Esophagus muscularis mucosa (tissue), 2 donors: ENCODE measurements at regions not wholly inside any gene's neighbourhood (a gene's known extent, or its start where the extent isn't known, plus 50 kb on each side); places are given as distances from the start of the nearest gene placed in this dataset.

Experiments
- POLR2A ChIP-seq: fragments of 450-650 bp; IDR thresholded peaks from one replicate; pipeline ENCODE4 v1.6.1; 2017; ENCODE audit warnings: antibody characterized with exemption, moderate library complexity, mild to moderate bottlenecking, low read depth
- POLR2AphosphoS5 ChIP-seq, 2 donors: sonication (generic); formaldehyde crosslinking; IDR thresholded peaks; one replicate each; pipeline ENCODE4 v1.6.1; 2017; ENCODE audit warnings: antibody characterized with exemption in 2 of 2

DNA sequence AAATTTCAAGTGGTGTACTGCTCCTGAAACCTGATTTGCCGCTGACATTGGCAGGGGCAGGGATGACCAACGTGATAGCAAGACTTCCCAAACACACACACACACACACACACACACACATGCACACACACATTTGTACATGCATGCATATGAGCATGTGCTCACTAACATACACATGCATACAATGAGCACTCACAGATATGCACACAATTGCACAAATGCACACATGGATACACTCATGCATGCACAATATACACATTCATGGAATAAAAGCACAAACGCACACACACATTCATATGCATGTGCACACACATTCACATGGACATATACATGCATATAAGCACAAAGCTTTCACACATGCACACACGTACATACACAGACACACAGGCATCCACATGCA is 181.2 kb upstream of the ZNF618 start:
- TF ChIP-seq POLR2A (no peak), POLR2AphosphoS5 (IDR thresholded peaks at IDR 0.05) (no peak)
